GM20000 (cell line): ENCODE measurements at regions not wholly inside any gene's neighbourhood (a gene's known extent, or its start where the extent isn't known, plus 50 kb on each side); places are given as distances from the start of the nearest gene placed in this dataset.

Experiments used
- DNase-seq: peaks from one replicate; pipeline ENCODE4 v3.0.0; 2012; ENCODE audit warnings: low spot score
- TF ChIP-seq, protein P1 (sequence below): IDR thresholded peaks from 2 replicates; pipeline ENCODE4 v1.5.1; 2012; ENCODE audit warnings: mild to moderate bottlenecking, control low read depth; ENCODE audit errors: extremely low read depth, missing control alignments

DNA sequence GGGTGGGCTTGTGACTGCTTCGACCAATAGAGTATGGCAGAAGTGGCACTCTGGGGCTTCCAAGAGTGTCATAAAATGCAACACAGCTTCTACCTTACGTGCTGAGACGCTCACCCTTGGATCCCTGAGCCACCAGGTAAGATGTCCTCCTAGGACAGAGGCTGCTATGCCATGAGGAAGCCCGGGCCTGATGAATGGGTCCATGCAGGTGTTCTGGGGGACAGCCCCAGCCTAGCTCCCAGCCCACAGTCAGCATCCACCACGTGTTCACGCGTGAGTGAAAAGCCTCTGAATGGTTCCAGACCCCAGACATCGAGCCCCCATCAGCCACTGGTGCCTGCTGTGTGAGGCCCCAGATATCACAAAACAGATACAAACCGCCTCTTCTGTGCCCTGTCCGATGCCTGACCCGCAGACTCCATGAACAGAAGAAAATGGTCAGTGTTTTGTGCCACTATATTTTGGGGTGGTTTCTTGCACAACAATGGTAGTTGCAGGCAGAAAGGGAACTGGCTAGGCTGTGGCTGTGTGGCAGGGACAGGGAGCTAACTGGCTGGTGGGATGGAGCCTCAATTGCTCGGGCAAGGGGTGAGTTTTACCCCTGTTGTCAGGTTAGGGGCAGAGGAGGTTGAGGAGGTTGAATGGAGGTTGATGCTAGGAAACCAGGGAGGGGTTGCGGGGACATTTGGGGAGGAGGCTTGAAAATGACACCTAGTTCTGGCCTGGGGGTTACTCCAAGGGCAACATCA is 92.2 kb downstream of the LINGO1 start:
- DNase-seq: no peak
- TF ChIP-seq, protein P1, sequence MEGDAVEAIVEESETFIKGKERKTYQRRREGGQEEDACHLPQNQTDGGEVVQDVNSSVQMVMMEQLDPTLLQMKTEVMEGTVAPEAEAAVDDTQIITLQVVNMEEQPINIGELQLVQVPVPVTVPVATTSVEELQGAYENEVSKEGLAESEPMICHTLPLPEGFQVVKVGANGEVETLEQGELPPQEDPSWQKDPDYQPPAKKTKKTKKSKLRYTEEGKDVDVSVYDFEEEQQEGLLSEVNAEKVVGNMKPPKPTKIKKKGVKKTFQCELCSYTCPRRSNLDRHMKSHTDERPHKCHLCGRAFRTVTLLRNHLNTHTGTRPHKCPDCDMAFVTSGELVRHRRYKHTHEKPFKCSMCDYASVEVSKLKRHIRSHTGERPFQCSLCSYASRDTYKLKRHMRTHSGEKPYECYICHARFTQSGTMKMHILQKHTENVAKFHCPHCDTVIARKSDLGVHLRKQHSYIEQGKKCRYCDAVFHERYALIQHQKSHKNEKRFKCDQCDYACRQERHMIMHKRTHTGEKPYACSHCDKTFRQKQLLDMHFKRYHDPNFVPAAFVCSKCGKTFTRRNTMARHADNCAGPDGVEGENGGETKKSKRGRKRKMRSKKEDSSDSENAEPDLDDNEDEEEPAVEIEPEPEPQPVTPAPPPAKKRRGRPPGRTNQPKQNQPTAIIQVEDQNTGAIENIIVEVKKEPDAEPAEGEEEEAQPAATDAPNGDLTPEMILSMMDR: no peak

DNA sequence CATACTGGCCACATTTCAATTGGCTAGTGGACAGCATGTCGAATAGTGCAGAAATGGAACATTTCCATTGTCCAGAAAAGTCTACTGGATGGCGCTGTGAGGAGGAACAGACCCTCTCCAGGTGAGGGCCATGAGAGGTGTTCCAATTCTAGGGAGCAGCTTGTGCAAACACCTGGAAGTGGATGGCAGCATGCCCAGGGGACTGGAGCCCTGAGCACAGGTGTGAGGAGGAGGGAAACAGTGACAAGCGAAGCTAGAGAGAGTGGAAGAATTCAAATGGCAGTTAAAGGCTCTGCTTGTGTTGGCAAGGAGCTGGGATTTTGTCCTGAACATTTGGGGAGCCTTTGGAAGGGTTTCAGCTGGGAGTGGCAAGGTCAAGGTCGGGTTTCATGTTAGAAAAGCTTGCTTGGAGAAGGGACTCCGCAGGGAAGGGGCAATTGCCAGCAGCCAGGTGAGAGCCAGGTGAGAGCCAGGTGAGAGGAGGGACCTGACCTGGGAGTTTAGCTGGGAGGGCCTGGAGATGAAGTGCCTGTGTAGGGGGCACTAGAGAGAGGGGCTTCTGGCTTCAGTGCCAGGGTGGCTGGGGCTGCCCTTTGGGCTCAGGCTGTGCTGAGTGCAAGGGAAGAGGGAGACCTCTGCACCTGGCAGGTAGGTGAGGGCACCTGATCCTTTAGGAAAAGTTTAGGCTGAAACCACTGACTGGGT is 93.8 kb downstream of the LINGO1 start:
- DNase-seq: no peak
- TF ChIP-seq, protein P1: no peak

DNA sequence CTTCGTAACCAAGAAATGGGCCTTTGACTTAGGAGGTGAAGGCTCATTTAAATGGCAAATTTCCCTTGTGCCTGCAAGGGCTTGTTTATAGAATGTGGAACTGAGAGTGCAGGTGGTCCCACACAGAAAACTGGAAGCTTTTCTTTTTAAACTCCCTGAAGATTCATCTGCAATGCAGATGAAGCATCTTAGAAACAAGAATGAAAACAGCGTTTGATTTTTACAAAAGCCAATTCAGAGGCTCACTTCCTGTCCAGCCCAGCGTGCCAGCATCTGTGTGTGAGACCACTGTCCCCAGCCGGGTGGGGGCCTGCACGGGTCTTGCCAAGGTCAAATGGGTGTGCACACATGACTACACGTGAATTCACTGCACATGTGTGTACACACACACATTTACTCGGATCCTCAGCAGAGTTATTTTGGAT is 94.7 kb downstream of the LINGO1 start:
- TF ChIP-seq, protein P1: no peak
- DNase-seq: peak; percentile 78

DNA sequence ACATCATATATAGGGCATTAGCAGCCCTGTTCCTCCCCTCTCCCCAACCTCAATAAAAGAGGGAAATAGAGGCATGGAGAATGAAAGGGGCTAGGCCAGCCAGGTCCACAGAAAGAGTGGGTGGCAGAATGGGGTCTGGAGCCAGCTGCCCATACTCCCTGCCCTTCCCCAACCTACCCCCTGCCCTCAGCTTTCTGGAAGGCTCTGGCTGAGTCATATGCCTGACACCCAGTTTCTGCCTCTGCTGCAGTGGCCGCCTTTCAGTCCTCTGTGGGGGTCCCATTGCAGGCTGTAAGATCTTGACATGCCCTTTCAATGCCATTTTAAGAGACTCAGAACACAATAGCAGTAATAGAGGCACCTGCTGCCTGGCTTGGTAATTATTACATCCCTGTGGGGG is 95.7 kb downstream of the LINGO1 start:
- TF ChIP-seq, protein P1: no peak
- DNase-seq: no peak

DNA sequence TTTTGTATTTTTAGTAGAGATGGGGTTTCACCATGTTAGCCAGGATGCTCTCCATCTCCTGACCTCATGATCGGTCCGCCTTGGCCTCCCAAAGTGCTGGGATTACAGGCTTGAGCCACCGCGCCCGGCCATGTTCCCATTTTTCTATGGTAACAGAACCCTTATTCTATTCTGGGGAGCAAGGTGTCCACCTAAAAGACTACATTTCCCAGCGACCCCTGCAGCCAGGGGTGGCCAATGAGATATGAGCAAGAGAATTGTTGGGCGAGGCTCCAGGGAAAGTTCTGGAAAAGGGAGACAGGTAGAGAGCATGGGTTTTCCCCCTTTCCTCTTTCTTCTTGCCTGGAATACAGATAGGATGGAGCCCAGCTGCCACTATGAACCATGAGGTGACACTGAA is 96.9 kb downstream of the LINGO1 start:
- DNase-seq: no peak
- TF ChIP-seq, protein P1: no peak
